ENCODE measurements at regions not wholly inside any gene's neighbourhood (a gene's known extent, or its start where the extent isn't known, plus 50 kb on each side); places are given as distances from the start of the nearest gene placed in this dataset.
"Not testable (repeated sequence)": the region's sequence is repeated elsewhere in the genome, so short reads cannot be mapped to it uniquely, and the experiment has no call there.

DNA sequence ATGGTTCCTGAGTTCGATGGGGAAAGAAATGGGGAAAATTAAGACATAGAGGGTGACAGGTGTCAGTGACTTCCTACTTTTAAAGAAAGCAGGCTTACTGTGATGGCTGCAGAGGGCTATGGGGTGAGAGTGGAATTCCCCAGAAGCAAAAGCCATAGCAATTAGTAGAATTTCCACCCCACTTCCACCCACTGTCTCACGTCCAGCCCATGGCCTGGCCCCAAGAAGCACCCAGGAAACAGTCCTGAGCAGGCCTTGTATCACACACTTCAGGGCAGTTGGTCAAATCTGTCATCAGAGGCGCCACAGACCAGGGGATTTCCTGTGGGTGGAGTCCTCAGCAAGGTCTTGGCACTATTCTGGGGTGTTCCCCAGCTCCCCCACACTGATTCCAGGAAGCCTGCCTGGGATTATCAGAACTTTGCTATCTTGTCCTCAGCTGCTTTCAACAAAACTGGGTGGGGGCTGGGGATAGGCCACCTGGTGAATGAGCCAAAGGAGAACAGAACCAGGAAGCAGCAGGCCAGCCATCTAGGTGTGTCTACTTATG is 120.1 kb upstream of the CCND2 start:
- no peak for FAIRE-seq

DNA sequence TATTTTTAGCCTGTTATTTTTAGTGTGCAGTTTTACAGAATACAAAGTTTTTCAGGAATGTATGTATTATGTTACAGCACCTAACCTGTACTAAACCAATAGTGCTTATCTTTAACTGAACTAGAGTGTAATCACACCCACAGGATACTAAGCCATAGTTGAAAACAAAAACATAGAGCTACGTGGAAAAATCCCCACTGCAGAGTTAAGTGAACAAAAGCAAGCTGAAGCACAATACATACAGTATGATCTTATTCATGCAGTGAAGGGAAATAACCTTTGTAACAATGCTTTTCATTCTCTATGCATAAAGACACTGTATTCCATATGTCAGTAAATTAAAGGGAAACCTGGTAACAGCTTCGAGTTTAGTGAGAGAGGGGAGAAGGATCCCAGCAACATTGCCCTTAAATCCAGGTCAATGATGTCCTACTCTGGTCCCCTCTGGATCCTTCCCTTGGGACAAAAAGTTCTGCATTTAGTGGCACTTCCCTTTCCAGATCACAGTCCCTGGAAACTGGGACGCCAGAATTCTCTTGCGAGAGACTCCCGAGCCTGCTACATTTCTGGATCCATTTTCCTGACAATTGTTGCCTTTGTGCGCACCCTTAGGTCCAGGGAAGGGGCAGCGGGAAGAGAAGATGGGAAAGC is 121.3 kb upstream of the CCND2 start:
- FAIRE-seq, result no peak

DNA sequence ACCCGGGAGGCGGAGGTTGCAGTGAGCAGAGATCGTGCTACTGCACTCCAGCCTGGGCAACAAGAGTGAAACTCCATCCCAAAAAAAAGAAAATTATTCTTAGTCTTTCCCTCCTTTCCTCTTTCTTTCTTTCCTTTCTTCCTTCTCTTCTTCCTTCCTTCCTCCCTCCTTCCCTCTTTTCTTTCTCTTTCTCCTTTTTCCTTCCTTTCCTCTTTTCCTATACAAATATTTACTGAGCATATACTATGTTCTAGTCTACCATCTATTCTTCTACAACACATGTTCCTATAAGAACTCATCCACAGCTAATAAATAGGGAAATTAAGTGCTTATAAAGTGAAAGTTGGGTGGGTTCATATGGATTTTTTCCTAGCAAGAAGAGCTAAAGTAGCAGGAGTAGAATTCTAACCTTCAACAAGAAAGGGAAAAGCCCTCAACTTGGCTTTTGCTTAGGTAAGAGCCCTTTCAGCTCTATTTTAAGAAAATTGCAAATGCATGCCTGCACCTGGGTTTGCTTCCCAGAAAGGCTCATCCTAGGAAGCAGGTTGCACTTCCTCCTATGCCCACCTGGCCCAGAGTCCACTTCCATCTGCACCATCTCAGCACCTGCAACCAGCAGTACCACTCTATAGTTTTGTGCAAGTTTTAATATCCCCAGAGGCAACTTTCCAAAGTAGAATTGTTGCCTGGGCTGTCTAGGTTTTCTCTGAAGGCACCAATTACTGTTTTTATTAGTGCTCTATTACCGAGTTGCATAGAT is 122.0 kb upstream of the CCND2 start:
- no peak for FAIRE-seq

DNA sequence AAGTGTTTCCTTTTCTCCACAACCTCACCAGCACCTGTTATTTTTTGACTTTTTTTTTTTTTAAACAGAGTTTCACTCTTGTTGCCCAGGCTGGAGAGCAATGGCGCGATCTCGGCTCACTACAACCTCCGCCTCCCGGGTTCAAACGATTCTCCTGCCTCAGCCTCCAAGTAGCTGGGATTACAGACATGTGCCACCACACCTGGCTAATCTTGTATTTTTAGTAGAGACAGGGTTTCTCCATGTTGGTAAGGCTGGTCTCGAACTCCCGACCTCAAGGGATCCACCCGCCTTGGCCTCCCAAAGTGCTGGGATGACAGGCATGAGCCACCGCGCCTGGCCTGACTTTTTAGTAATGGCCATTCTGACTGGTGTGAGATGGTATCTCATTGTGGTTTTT is 123.2 kb upstream of the CCND2 start:
- not testable (repeated sequence) for FAIRE-seq

DNA sequence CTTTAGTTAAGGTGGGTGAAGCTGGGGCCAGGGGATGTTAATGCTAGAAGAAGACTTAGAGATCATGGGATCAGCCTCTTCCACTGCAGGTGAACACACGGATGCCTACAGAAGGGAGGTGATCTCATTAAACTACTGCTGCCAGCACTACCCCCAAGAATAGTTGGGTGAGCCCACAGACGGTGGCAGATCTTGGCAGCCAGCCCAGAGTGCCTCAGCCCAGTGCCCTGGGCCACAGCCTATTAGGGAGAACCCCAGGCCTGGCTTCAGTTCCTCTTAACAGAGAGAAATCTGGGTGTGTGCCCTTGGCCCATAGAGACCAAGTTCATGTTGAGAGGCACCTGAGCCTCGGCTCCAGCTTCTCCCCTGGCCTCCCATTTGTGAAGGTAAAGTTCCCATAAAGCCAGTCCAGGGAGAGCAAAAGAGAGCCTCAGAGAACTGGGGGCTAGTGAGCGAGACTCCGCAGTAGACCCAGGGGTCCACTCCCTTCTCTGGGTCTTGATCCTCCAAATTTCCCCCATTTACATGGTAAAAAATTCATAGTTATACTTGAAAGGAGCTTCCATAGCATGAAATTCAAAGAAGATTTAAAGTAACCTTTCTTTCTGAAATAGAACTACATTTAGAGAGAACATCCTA is 125.0 kb upstream of the CCND2 start:
- FAIRE-seq, result no peak

DNA sequence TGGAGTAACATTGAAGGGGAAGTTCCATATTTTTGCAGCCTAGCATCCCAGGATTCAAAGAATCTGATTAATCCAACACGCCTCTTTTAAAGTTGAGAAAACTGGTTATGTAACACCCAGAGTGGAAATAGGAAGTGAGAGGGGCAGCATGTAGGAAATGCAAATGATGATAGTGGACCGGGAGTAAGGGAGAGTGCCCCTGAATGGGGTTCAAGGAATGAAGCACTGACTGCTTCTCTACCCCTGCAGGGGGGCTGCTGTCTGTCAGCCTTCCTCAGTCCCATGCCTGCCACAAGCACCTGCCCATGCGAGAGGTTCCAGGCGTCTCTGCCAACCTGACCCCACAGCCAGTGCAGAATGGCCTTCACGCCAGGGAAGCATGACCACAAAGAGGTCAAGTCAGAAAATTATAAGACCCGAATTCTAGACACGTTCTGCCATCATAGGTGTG is 126.5 kb upstream of the CCND2 start:
- FAIRE-seq, result no peak

DNA sequence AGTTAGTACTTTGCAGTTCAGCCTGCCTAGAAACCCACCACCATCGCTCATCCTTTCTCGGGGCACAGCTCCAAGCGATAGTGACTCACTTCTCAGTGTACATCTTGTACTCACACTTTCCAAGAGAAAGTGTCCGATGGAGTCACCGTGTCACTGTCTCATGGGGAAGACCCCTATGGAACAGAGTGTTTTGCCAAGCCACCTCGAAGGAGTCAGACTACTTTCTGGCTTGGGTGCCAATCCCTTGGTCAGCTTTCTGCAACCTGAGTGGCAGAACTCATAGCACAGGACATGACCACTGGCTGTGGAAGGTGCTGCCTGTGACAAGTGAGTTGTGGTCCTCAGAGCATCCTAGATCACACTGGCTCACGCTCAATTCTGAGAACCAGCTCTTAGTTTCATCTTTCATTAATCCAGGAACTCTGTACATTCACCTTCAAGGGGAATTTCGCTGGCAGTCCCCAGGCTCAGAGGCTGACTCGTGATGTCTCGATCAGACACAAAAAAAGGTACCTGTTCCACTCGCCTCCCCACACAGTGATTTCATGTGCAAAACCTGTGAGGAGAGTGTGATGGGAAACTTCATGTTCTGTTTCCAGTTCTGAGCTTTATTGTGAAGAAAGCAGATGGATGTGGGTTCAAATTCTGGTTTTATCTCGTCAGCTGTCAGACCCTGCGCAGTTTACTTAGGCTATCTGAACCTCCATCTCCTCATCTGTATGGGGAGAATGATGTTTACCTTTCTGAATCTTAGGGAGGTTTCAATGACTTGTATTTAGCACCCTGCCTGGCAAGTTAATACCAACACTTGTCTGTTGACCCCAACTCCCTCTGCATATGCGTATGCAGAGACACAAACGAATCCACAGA is 127.3 kb upstream of the CCND2 start:
- no peak for FAIRE-seq

DNA sequence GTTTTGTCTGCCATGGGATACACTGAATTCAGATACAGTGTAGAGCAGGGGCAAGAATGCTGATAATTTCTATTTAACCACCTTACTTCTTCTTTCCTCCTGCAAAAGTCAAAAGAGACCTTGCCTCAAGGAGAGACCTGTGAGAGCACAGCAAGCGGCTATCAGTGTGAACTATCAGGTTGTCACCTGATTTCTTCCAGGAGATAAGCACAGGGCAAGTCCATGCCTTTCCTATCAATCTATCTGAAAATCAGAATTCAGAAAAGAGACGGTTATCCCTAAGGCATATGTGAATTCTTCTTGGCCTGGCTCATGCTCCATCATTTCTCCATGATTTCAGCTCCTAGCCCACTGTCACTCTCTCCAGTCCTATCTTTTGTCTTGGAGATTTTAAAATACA is 128.9 kb upstream of the CCND2 start:
- FAIRE-seq, result no peak

DNA sequence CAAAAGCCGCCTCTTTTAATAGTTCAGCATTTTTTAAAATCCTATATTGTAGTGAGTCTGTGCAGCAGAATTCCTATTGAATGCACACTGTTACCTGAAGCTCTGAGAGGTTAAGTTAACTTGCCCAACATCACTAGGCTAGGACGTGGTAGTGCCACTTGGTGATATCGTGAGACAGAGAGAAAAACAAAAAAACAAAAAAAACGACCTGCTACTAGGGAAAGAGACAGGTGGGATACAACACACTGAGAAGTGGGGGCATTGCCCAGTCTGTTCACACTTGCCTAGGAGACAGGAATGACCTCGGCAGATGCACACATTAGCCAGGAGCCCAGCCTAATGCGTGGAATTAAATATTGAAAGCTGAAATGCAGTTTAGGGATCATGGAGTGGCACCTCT is 129.7 kb upstream of the CCND2 start:
- FAIRE-seq, result no peak

DNA sequence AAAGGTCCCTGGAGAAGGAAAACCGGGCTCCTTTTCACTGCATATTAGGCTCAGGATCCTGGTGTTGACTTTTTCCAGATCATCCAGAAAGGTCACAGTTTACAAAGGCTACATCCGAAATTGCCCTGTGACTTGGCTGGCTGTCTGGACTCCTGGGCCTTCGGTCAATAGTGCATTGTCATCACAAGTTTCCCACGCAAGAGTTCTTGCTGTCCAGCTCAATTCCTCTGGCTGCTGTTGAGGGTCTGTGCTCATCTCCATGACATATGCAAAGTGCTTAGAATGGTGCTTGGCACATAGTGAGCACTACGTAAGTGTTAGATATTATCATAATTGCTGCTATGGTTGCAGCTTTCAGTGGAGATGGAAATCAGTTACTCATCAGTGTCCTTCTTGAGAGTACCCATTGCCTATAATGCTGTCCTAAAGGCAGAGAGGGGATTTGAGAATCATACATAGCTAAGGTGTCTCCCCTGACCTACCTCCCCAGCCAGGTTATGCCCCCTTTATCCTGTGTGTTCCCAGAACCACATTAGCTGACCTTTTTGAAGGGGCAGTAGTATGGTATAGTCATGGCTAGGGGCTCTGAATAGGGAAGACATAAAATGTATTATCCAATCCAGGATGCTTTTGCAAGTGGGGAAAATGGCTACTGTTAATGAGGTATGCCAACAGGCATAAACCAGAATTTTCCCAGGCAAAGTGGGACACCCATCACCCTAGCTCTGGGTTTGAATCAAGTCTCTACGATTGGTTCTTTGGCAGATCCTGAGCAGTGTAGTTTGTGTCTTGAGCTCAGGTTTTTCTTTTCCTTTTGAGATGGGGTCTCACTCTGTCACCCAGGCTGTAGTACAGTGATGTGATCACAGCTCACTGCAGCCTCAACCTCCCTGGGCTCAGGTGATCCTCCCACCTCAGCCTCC is 132.0 kb upstream of the CCND2 start:
- no peak for FAIRE-seq

DNA sequence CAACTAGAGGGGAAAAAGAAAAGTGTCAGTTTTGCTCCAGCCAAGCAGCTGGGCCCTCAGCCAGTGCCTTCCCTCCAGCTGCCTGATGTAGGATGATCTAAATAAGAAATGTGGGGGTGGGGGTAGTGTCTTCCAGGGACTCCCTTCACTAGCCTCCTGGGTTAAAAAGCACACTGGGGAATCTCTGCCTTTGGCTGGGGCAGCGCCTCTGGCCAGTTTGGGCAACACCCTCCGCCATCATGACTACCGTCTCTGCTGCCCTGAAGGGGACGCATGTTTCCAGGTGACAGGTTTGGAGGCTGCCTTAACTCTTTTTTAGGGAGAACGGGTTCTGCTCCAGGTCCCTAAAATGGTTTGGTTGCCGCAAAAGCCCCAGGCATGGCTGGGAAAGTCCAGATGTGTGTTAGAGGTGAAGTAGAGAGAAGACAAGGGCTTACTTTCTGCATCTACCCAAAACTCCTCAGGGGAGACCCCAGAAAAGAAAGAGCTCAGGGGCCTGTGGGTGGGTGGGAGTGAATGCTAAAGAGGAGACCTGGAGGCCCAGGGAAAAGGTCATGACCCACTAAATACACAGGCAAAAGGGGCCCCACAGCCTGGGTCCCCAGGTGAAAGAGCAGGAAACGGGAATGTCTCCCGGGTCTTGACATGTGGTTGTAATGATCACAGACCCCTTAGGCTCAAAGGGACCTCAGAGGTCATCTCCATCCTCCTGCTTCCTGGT is 132.8 kb upstream of the CCND2 start:
- FAIRE-seq, result no peak

DNA sequence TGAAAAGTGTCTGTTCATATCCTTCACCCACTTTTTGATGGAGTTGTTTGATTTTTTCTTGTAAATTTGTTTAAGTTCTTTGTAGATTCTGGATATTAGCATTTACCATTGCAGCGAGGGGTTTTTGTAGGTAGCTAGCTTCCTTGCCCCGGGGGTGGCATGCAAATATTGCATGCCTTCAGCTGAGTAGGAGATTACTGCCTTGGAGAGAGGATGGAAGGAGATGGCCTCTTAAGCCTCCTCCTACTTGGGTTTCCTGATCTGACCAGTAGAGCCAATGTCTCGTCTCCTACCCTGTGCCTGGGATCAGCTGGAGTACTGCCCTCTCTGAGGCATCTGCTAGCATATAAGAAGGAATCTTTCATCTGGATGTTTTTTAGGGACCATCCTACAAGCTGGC is 134.4 kb upstream of the CCND2 start:
- no peak for FAIRE-seq

DNA sequence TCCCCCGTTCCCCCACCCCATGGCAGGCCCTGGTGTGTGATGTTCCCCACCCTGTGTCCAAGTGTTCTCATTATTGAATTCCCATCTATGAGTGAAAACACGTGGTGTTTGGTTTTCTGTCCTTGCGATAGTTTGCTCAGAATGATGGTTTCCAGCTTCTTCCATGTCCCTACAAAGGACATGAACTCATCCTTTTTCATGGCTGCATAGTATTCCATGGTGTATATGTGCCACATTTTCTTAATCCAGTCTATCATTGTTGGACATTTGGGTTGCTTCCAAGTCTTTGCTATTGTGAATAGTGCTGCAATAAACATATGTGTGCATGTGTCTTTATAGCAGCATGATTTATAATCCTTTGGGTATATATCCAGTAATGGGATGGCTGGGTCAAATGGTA is 135.0 kb upstream of the CCND2 start:
- FAIRE-seq, result not testable (repeated sequence)

DNA sequence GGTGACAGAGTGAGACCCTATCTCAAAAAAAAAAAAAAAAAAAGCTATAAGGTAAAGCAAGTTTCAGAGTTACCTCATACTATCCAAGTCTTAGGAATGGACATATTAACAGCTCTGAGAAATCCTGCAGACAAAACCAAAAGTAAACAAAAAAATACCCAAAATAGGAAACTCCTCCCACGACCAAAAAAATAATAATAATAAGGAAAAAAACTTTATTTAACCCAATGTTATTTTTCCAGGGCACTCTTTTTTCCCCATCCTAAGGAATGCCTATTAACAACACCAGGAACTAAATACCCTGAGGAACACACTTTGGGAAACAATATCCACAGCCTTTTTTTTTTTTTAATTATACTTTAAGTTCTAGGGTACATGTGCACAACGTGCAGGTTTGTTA is 135.5 kb upstream of the CCND2 start:
- no peak for FAIRE-seq

DNA sequence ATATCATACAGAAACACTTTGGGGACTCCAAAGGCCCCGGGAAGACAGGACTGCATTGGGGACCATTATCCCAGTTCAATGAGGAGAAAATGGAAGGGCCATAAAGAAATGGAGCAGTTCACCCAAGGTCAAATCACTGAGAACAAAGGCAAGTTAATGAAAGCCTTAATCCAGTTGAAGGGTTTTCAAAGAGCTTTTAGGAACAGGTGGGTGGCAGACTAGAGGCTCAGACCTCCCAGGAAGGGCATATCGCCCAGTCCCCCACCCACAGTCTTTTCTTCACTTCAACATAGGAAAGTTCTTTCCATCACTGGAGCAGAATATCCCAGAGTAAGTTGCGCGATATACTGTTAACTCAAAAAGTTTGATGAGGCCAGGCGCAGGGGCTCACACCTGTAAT is 136.1 kb upstream of the CCND2 start:
- FAIRE-seq, result no peak

DNA sequence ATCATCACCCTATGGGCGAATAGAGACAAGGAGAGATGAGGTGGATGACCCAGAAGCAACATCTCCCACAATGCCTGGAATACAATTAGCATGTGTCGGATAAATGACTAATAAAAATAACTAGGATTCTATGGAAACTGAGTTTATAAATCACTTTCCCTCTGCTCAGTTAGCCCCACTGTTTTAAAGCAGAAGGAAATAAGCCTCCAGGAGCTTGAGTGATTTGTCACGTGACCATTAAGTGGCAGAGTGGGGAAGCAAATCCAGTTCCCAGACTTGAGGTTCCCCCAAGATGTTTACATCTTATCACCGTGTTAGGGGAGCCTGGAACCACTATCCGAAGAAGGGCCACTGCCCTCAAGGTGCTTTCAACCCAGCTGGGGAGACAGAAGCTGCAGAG is 136.5 kb upstream of the CCND2 start:
- no peak for FAIRE-seq

DNA sequence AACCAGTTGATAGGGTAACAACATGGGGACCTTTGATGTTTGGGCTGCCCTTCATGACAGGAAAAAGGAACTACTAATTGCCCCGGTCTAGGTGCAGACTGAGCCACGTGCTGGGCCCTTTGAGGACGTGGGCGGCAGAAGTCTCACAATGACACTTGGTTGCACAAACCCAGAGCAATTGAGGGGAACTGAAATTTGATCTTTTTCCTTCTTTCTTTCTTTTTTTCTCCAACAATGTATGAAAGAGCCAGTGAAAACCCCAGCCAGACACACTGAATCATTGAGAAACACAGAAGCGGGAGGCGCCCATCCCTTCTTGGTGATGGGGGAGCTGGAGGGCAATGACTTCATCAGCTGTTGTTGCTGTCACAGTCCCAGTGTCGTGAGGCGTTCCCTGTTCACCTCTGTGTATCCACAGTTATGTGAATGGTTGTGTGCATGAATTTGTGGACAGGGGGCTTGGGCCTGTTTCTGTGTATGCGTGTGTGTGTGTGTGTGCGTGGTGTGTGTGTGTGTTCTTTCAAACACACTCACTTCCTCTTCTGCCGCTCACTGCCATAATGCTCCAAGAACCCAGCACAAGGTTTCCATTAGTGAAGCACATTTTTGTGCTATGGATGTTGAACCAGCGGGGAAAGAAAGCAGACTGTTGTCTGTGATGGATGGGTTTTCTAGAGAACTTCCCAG is 137.5 kb upstream of the CCND2 start:
- FAIRE-seq, result no peak

DNA sequence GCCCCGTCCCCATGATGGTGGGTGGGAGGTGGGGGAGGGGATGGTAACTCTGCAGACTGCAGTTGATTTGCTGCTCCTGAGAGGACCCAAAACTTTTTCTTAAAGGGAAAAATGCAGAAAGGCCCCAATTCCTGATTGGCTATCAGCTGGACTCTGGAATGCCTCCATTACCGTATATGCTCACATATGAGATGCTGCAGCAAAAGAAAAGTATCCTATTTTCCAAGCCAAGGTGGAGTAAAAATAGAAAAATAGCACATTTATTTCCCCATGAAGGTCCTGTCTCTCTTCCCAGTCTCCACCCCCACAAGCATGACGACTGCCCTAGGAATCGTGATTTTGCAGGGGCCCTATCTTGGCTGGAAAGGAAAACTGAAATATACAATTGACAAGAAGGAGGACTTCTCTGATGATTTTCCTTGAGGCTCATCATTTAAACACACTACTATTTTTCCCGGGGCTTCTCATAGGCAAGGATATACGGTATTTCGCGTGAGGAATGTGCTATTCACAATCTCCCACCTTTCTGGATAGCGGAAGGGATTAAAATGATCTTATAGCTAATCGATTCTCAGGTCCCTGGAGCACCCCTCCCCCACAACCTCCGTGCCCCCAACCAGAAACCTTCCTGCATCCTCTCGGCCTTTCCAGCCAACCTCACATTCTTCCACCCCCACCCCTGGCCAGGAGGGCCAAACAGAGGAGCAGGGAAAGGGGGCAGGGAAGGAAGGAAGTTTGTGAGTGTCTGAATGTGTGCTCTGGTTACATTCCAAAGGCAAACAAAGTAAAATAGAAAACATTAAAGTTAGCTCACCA is 138.9 kb upstream of the CCND2 start:
- FAIRE-seq, result no peak

DNA sequence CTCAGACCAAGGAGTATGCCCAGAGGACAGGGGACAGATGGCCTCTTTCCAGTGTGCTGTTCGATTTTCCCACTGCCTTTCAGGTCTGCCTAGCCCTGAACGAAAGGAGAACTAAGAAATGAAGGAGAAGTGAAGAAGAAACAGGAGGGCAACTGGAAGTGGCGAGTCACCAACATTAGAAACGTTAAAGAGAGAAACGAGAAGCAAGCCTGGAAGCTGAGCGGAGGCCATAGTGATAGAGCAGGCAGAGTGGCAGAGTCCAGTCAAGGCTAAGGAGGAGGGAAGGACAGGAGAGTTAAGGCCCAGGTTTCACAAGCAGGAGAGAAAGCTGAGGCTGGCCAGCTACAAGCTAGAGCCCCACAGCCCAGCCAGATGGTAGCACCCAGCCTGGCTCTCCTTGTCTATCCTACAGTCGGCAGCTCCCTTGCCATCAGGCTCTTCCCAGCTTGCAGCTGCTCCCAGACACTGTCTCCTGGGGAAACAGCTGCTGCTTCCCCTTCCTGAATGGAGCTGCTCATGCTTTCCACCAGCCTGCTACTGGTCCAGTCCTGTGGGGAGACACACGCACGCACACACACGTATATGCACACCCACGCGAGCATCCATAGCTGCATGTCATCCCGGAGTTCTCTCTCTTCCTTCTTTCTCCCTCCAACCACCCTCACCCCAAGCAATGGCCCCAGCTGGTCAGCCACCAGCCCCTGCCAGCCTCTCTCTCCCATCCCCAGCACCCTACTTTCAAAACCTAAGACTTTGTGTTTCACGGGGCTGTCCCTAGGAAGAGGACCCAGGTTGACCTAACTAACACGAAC is 139.7 kb upstream of the CCND2 start:
- FAIRE-seq, result no peak

All from A204.1 (cell line).